ENCODE measurements at regions not wholly inside any gene's neighbourhood (a gene's known extent, or its start where the extent isn't known, plus 50 kb on each side); places are given as distances from the start of the nearest gene placed in this dataset.
A peak's percentile ranks its signal among the peaks of the same experiment; 100 is the strongest.

DNA sequence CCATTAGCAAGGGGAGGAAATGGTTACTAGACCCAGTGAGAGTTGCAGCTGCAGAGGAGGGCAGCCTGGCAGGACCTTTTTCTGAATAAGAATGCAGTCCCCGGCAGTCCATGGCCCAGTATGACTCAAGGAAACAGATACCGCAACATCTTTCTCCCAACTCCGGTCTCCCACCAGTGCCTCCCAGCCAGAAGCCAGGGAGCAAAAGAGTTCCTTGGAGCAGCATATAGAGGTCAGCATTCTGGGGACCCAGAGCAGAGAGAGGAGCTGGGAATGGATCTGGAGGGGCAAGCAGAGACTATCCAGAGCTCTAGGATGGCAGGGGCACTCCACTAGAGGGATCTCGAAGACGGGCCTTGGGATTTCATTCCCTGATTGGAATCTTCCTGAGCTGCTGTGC, 339.2 kb upstream of the AADAT start:
- no peak for DNase-seq (ENCODE audit: low read depth)
- TF ChIP-seq, protein P1, sequence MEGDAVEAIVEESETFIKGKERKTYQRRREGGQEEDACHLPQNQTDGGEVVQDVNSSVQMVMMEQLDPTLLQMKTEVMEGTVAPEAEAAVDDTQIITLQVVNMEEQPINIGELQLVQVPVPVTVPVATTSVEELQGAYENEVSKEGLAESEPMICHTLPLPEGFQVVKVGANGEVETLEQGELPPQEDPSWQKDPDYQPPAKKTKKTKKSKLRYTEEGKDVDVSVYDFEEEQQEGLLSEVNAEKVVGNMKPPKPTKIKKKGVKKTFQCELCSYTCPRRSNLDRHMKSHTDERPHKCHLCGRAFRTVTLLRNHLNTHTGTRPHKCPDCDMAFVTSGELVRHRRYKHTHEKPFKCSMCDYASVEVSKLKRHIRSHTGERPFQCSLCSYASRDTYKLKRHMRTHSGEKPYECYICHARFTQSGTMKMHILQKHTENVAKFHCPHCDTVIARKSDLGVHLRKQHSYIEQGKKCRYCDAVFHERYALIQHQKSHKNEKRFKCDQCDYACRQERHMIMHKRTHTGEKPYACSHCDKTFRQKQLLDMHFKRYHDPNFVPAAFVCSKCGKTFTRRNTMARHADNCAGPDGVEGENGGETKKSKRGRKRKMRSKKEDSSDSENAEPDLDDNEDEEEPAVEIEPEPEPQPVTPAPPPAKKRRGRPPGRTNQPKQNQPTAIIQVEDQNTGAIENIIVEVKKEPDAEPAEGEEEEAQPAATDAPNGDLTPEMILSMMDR (IDR thresholded peaks at IDR 0.05; ENCODE audit: low read depth, low read length, missing control alignments) = no peak
- H3K4me3 ChIP-seq (ENCODE audit: low read depth, low read length) = no peak overlapping the region

DNA sequence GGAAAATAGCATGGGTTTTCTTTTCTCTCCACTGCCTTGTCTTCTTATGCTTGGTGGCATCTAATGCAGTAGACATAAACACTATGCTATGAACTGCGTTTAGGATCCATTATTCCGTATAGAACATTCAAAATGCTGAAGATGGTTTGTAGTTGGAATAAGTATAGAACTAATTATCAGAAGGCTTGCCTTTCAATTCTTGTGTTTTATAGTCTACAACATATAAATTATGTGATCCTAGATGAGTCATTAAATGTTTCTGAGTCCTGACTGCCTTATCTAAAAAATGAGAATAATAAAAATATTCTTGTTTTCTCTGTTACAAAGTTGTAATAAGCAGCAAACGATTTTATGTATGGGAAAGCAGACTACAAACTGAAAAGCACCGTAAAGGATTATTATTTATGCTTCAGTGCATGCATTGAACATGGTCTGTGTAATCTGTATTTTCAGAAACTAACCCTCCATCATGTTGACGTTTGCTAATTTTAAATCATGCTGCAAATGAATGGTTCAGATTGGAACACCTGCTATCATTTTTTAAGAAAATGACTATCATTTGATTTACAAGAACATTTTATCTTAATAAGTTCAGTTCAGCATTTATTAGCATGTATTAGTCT, 335.9 kb upstream of the AADAT start:
- no peak for DNase-seq (ENCODE audit: low read depth)
- no peak overlapping the region for H3K4me3 ChIP-seq (ENCODE audit: low read depth, low read length)
- TF ChIP-seq, protein P1 (IDR thresholded peaks at IDR 0.05; ENCODE audit: low read depth, low read length, missing control alignments) = no peak

DNA sequence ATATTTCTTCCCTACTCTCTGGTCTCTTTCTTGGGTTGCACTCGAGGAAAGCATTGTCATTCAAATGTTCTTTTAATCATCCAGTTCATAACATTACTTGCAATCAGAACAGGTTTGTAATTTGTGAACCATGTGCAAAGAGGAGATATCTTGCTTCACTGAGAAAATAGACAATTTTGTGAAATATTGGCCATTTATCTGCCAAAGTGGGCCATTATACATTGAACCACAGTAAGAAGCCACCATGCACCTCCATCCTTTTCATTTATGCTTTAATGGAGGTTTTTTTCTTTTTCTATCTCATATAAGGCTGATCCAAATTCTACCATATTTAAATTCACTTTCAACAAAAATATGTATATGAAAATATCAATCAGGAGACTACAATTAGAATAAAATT, 335.3 kb upstream of the AADAT start:
- H3K4me3 ChIP-seq (ENCODE audit: low read depth, low read length) = no peak overlapping the region
- DNase-seq (ENCODE audit: low read depth) = no peak
- TF ChIP-seq, protein P1 (IDR thresholded peaks at IDR 0.05; ENCODE audit: low read depth, low read length, missing control alignments) = no peak

DNA sequence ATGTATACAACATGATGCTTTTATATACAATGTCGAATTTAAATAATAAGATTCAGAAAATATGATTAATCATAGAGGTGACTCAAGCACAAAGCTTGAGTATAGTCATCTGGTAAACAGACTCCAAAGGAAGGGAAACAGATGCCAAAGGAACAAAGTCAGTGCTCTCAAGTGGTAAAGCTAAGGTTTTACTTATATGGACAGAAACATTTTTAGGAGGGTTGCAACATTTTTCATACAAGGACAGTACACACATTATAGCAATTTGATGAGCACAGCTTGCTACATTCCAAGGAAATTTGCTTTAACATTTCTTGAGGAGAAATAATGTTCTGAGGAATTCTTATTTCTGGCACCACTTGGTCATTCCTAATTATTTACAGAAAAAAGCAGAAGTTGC, 333.4 kb upstream of the AADAT start:
- TF ChIP-seq, protein P1 (IDR thresholded peaks at IDR 0.05; ENCODE audit: low read depth, low read length, missing control alignments) = no peak
- no peak for DNase-seq (ENCODE audit: low read depth)
- H3K4me3 ChIP-seq (ENCODE audit: low read depth, low read length) = no peak overlapping the region

DNA sequence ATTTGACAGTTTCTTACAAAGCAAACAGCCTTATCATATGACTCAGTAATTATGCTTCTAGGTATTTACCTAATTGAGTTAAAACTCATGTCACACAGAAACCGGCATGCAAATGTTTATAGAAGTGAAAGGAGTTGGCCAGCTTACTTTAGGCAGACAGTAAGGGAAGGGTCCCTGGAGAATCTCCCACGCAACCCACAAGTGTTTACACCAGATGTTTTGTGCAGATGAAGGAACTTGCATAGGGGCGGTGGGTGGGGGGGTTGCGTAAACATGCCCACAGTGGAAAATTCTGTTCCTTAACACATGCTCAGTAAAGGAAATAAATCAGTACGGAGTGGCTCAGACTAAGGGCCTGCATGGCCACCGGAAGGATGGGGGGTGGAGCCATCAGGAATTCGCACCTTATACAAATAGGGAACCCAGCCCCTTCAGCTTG, 330.5 kb upstream of the AADAT start:
- H3K4me3 ChIP-seq (ENCODE audit: low read depth, low read length) = no peak overlapping the region
- TF ChIP-seq, protein P1 (IDR thresholded peaks at IDR 0.05; ENCODE audit: low read depth, low read length, missing control alignments) = no peak
- peak; percentile 27 for DNase-seq (ENCODE audit: low read depth)

DNA sequence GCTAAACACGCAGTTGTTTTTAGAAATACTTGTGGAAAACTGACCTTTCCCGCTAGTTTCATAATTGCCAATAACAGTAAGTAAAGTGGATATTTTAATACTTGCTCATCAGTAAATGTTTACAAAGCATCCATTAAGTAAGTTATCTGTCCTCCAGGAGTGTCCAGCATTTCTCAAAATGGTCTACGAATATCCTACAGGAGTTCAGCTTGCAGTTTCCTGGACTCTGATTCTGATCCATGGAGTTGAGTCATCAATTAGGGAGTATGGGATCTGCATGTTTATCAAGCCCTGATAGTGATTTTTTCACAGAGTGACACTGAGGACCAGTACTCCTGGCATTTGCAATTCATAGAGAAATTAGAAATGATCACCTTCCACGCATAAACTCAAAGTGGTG, 325.2 kb upstream of the AADAT start:
- H3K4me3 ChIP-seq (ENCODE audit: low read depth, low read length) = no peak overlapping the region
- DNase-seq (ENCODE audit: low read depth) = no peak
- TF ChIP-seq, protein P1 (IDR thresholded peaks at IDR 0.05; ENCODE audit: low read depth, low read length, missing control alignments) = no peak

DNA sequence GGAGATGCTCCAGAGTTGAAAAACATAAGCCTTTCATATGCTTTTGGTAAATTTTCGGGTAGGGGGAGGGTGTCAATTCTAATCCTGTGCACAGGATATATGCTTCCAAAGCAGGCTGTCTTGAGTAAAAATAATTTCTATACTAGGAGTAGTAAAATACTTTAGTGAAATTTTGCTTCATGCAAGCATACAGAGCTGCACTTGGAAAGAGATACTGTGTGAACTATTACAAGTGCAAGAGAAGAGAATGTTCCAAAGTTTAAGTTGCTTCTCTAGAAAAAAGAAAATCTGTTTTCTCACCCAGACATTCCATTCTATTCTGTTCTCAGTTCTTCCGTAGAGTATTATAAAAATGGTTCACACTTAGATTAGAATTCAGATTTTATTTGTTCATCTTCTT, 324.6 kb upstream of the AADAT start:
- no peak overlapping the region for H3K4me3 ChIP-seq (ENCODE audit: low read depth, low read length)
- DNase-seq (ENCODE audit: low read depth) = no peak
- TF ChIP-seq, protein P1 (IDR thresholded peaks at IDR 0.05; ENCODE audit: low read depth, low read length, missing control alignments) = no peak
